WERI-Rb-1 (cell line): ENCODE measurements at regions not wholly inside any gene's neighbourhood (a gene's known extent, or its start where the extent isn't known, plus 50 kb on each side); places are given as distances from the start of the nearest gene placed in this dataset.

Source experiments
- DNase-seq: peaks from one replicate; pipeline ENCODE4 v3.0.0-alpha.2; 2020
- H3K27ac ChIP-seq: fragments of 250-450 bp; sonication (Bioruptor Pico); 2 replicates; pipeline ENCODE4 v1.5.1; 2020; ENCODE audit warnings: mild to moderate bottlenecking, moderate library complexity
- H3K27me3 ChIP-seq: fragments of 250-450 bp; sonication (Bioruptor Pico); 2 replicates; pipeline ENCODE4 v1.5.1; 2021; ENCODE audit warnings: mild to moderate bottlenecking, low read depth, moderate library complexity; ENCODE audit not compliant: insufficient read depth, severe bottlenecking
- H3K36me3 ChIP-seq: fragments of 250-450 bp; sonication (Bioruptor Pico); 2 replicates; pipeline ENCODE4 v1.5.1; 2020; ENCODE audit warnings: mild to moderate bottlenecking, moderate library complexity
- H3K4me3 ChIP-seq: 2 replicates; pipeline ENCODE4 v1.5.1; 2011; ENCODE audit warnings: low read depth, mild to moderate bottlenecking, control low read depth, low read length
- H3K9me3 ChIP-seq: fragments of 250-450 bp; sonication (Bioruptor Pico); 2 replicates; pipeline ENCODE4 v1.5.1; 2021; ENCODE audit warnings: mild to moderate bottlenecking, moderate library complexity; ENCODE audit not compliant: severe bottlenecking
- TF ChIP-seq, protein P1 (sequence below): IDR thresholded peaks from 2 replicates; pipeline ENCODE4 v1.5.1; 2011; ENCODE audit warnings: low read depth, mild to moderate bottlenecking, control low read depth, inconsistent platforms, low read length

DNA sequence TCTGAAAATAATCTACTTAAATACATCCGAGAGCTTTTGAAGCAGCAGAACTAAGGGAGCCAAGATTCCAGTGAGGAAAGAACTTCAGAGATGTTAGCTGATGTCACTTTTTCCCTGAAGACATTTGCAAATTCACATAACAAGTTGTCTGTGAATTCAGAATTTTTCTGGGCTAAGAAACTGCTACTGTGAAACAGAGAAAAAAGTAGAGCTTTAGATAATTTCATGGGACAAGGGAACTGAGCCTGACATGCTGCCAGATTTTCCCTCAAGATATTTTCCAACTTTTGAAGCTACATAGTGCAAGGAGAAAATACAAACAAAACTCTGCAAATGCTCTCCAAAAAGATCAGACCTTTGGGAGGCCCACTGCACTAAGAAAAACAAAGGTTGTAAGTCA is 484.2 kb downstream of the ANKRD7 start:
- Histone ChIP-seq H3K36me3 (no peaks in the 10 kb centered on the region), H3K27me3 (no peaks in the 10 kb centered on the region), H3K9me3 (no peaks in the 10 kb centered on the region), H3K27ac (no peak overlapping the region), H3K4me3 (no peak overlapping the region)
- TF ChIP-seq, protein P1, sequence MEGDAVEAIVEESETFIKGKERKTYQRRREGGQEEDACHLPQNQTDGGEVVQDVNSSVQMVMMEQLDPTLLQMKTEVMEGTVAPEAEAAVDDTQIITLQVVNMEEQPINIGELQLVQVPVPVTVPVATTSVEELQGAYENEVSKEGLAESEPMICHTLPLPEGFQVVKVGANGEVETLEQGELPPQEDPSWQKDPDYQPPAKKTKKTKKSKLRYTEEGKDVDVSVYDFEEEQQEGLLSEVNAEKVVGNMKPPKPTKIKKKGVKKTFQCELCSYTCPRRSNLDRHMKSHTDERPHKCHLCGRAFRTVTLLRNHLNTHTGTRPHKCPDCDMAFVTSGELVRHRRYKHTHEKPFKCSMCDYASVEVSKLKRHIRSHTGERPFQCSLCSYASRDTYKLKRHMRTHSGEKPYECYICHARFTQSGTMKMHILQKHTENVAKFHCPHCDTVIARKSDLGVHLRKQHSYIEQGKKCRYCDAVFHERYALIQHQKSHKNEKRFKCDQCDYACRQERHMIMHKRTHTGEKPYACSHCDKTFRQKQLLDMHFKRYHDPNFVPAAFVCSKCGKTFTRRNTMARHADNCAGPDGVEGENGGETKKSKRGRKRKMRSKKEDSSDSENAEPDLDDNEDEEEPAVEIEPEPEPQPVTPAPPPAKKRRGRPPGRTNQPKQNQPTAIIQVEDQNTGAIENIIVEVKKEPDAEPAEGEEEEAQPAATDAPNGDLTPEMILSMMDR: no peak
- no peak for DNase-seq

DNA sequence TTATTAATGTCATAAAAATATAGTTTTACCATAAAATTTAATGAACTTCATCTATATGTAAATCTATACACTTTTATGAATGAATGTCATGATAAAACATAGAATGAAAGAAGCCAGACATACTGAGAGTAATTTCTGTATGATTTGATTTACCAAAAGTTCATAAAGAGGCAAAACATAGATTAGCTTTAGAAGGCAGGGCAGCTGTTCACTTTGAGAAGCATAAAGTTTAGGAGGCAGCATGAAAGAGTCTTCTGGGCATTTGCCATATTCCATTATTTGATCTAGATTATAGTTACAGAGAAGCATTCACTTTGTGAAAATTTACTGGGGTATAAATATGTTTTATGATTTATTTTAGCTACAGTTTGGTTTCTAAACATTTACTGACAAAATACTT is 487.2 kb downstream of the ANKRD7 start:
- TF ChIP-seq, protein P1: no peak
- DNase-seq: no peak

DNA sequence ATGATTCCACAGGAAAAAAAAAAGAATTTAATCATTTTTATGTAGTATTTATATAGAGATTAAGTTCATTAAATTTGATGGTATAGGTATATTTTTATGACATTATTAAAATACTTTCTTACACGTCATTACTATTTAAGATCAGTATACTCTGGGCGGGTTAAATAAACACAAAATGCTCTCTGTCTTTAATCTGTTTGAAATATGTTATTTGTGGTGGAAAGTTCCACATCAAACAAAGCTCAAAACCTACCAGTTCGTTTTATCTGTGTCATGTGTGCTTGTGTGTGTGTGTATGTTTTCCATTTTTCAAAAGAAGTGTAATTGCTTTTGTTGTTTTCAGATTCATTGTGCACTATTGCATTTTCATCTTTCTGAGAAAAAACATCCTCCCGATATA is 488.5 kb downstream of the ANKRD7 start:
- DNase-seq: no peak
- Histone ChIP-seq H3K9me3 (no peaks in the 10 kb centered on the region), H3K27me3 (no peaks in the 10 kb centered on the region), H3K27ac (no peak overlapping the region), H3K36me3 (no peaks in the 10 kb centered on the region), H3K4me3 (no peak overlapping the region)
- TF ChIP-seq, protein P1: no peak

More for the DNA sequence above, 487.2 kb downstream of the ANKRD7 start:
- no peaks in the 10 kb centered on the region for H3K36me3 ChIP-seq
- H3K9me3 ChIP-seq: no peaks in the 10 kb centered on the region
- H3K4me3 ChIP-seq: no peak overlapping the region
- H3K27me3 ChIP-seq: no peaks in the 10 kb centered on the region
- H3K27ac ChIP-seq: no peak overlapping the region

DNA sequence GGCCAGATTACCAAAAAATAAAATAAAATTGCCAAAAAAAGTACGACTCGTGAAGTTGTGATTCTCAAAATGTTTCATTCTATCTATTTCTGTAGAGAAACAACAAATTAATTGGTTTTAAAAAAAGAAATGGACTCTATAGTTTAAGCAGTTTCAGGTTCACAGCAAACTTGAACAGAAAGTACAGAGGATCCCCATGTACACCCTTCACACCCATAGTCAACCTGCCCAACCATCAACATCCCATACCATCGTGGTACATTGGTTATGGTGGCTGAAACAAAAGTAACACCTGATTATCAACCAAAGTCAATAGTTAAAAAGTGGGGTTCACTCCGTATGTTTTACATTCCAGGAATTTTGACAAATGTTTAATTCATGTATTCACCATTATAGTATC is 496.1 kb downstream of the ANKRD7 start:
- H3K9me3 ChIP-seq: no peaks in the 10 kb centered on the region
- no peak for DNase-seq
- no peaks in the 10 kb centered on the region for H3K36me3 ChIP-seq
- no peak overlapping the region for H3K4me3 ChIP-seq
- H3K27me3 ChIP-seq: no peaks in the 10 kb centered on the region
- no peak overlapping the region for H3K27ac ChIP-seq
- TF ChIP-seq, protein P1: no peak

DNA sequence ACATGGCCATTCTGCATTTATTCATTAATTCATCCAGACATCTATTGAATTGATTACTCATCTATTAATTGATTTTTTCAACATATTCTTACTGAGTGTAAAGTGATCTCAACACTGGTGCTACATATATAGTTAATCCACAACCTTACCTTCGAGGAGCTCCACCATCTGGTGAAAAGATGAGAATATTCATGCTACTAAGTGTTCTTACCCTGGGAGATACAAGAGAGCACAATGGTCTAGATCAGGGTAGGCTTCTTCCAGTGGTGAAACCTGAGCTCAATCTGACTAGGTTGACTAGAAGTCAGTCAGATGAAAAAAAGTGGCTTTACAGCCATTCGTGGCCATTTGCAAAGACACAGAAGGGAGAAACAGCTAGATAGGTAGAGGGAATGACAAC is 507.4 kb downstream of the ANKRD7 start:
- no peaks in the 10 kb centered on the region for H3K9me3 ChIP-seq
- H3K36me3 ChIP-seq: no peaks in the 10 kb centered on the region
- TF ChIP-seq, protein P1: no peak
- H3K4me3 ChIP-seq: no peak overlapping the region
- no peaks in the 10 kb centered on the region for H3K27me3 ChIP-seq
- H3K27ac ChIP-seq: no peak overlapping the region
- DNase-seq: no peak

DNA sequence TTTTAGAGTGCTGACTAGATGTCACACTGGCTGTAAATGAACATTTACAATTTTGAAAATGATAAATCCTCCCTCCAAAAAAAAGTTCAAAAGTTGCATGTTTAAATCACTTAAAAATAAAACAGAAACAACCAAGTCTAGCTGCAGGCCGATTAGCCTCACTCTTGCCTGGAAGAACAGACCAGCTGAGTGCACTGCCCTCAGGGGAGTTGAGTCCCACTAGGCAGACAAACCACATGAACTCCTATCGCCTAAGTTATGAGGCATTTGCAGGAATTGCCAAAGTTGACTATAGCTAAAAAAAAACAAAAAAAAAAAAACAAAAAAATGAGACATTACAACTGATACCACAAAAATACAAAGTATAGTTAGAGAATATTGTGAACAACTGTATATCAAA is 510.0 kb downstream of the ANKRD7 start:
- no peak for DNase-seq
- no peaks in the 10 kb centered on the region for H3K9me3 ChIP-seq
- no peak overlapping the region for H3K27ac ChIP-seq
- H3K36me3 ChIP-seq: no peaks in the 10 kb centered on the region
- no peak overlapping the region for H3K4me3 ChIP-seq
- TF ChIP-seq, protein P1: no peak
- H3K27me3 ChIP-seq: no peaks in the 10 kb centered on the region
